ENCODE measurements at regions not wholly inside any gene's neighbourhood (a gene's known extent, or its start where the extent isn't known, plus 50 kb on each side); places are given as distances from the start of the nearest gene placed in this dataset.

GRCh38 chrY:19016990-19017389 is 243.5 kb upstream of the HSFY2 start:
- Mint-ChIP-seq H3K9me3 (no peaks in the 10 kb centered on the region), H3K4me3 (no peak overlapping the region), H3K27ac (no peak overlapping the region), H3K36me3 (ENCODE audit: low read depth) (no peaks in the 10 kb centered on the region), H3K4me1 (ENCODE audit: low read depth) (no peaks in the 10 kb centered on the region), H3K27me3 (no peaks in the 10 kb centered on the region)
- CTCF ChIA-PET, result no interaction called here
- no peaks in the 10 kb centered on the region for H3K9me3 ChIP-seq (ENCODE audit: control insufficient read depth in 1 of 2, insufficient read depth in 1 of 2, low read length in 2 of 2)
- no peak overlapping the region for H3K27ac ChIP-seq (ENCODE audit: low read depth in 1 of 2, low read length in 2 of 2)
- TF ChIP-seq, protein P1, sequence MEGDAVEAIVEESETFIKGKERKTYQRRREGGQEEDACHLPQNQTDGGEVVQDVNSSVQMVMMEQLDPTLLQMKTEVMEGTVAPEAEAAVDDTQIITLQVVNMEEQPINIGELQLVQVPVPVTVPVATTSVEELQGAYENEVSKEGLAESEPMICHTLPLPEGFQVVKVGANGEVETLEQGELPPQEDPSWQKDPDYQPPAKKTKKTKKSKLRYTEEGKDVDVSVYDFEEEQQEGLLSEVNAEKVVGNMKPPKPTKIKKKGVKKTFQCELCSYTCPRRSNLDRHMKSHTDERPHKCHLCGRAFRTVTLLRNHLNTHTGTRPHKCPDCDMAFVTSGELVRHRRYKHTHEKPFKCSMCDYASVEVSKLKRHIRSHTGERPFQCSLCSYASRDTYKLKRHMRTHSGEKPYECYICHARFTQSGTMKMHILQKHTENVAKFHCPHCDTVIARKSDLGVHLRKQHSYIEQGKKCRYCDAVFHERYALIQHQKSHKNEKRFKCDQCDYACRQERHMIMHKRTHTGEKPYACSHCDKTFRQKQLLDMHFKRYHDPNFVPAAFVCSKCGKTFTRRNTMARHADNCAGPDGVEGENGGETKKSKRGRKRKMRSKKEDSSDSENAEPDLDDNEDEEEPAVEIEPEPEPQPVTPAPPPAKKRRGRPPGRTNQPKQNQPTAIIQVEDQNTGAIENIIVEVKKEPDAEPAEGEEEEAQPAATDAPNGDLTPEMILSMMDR (IDR thresholded peaks at IDR 0.05), result no peak
- ATAC-seq (ENCODE audit: poor library complexity) (no peak), DNase-seq (no peak)
- H3K4me1 ChIP-seq (ENCODE audit: insufficient read depth, low read length), result no peaks in the 10 kb centered on the region
- H3K27me3 ChIP-seq (ENCODE audit: control insufficient read depth in 1 of 2, insufficient read depth in 2 of 2, low read length in 2 of 2), result no peaks in the 10 kb centered on the region
- no peaks in the 10 kb centered on the region for H3K36me3 ChIP-seq (ENCODE audit: insufficient read depth, low read length)
- POLR2A ChIA-PET, result no interaction called here
- no peak overlapping the region for H3K4me3 ChIP-seq (ENCODE audit: low read length)
- intact Hi-C loops (cut with DNase I, micrococcal nuclease), result no loop called here

DNA sequence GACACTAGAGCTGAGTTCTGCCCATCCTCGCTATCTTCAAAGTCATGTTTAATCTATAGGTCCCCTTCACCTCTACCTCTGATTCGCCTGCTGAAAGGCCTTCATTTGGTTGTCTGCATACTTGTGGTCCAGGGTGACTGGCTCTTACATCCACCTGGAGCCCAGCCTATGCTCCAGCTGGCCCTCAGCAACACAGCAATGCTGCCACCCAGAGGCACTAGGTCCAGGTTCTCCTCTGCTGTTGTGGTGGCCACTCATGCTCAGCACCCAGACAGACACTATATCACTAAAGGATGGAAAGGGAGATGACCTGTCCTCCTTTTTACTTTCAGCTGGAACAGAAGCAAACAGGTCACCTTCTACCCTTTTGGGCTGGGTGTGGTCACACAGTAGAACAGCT is 242.3 kb upstream of the HSFY2 start:
- Histone ChIP-seq H3K4me1 (ENCODE audit: insufficient read depth, low read length) (no peaks in the 10 kb centered on the region), H3K36me3 (ENCODE audit: insufficient read depth, low read length) (no peaks in the 10 kb centered on the region), H3K27me3 (ENCODE audit: control insufficient read depth in 1 of 2, insufficient read depth in 2 of 2, low read length in 2 of 2) (no peaks in the 10 kb centered on the region), H3K9me3 (ENCODE audit: control insufficient read depth in 1 of 2, insufficient read depth in 1 of 2, low read length in 2 of 2) (no peaks in the 10 kb centered on the region), H3K4me3 (ENCODE audit: low read length) (no peak overlapping the region), H3K27ac (ENCODE audit: low read depth in 1 of 2, low read length in 2 of 2) (no peak overlapping the region)
- no peak for DNase-seq
- POLR2A ChIA-PET, result no interaction called here
- intact Hi-C loops (cut with DNase I, micrococcal nuclease), result no loop called here
- Mint-ChIP-seq H3K4me1 (ENCODE audit: low read depth) (no peaks in the 10 kb centered on the region), H3K4me3 (no peak overlapping the region), H3K27me3 (no peaks in the 10 kb centered on the region), H3K27ac (no peak overlapping the region), H3K9me3 (no peaks in the 10 kb centered on the region), H3K36me3 (ENCODE audit: low read depth) (no peaks in the 10 kb centered on the region)
- CTCF ChIA-PET, result no interaction called here
- TF ChIP-seq, protein P1 (IDR thresholded peaks at IDR 0.05), result no peak
- ATAC-seq (ENCODE audit: poor library complexity), result no peak

DNA sequence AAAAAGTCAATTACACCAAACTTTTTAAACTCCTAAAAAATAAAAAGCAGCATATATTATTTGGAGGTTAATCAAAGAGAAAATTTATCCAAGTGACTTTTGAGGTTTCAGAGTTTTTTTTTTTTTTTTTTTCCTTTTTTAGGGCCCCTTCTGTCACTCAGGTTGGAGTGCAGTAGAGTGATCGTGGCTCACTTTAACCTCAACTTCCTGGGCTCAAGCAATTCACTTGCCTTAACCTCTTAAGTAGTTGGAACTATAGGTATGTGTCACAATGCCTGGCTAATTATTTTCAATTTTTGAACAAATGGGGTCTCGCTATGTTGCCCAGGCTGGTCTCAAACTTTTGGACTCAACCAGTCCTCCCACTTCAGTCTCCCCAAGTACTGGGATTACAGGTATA is 241.7 kb upstream of the HSFY2 start:
- intact Hi-C loops (cut with DNase I, micrococcal nuclease), result no loop called here
- no peaks in the 10 kb centered on the region for H3K9me3 ChIP-seq (ENCODE audit: control insufficient read depth in 1 of 2, insufficient read depth in 1 of 2, low read length in 2 of 2)
- H3K27ac ChIP-seq (ENCODE audit: low read depth in 1 of 2, low read length in 2 of 2), result no peak overlapping the region
- ChIA-PET CTCF (no interaction called here), POLR2A (no interaction called here)
- DNase-seq, result no peak
- no peaks in the 10 kb centered on the region for H3K4me1 ChIP-seq (ENCODE audit: insufficient read depth, low read length)
- Mint-ChIP-seq H3K4me1 (ENCODE audit: low read depth) (no peaks in the 10 kb centered on the region), H3K4me3 (no peak overlapping the region), H3K9me3 (no peaks in the 10 kb centered on the region), H3K36me3 (ENCODE audit: low read depth) (no peaks in the 10 kb centered on the region), H3K27me3 (no peaks in the 10 kb centered on the region), H3K27ac (no peak overlapping the region)
- H3K27me3 ChIP-seq (ENCODE audit: control insufficient read depth in 1 of 2, insufficient read depth in 2 of 2, low read length in 2 of 2), result no peaks in the 10 kb centered on the region
- TF ChIP-seq, protein P1 (IDR thresholded peaks at IDR 0.05), result no peak
- no peak for ATAC-seq (ENCODE audit: poor library complexity)
- H3K4me3 ChIP-seq (ENCODE audit: low read length), result no peak overlapping the region
- H3K36me3 ChIP-seq (ENCODE audit: insufficient read depth, low read length), result no peaks in the 10 kb centered on the region

Data from CD4-positive, alpha-beta T cell (primary cell).